Cardiac muscle cell (in vitro differentiated cells and primary cell): ENCODE measurements at regions not wholly inside any gene's neighbourhood (a gene's known extent, or its start where the extent isn't known, plus 50 kb on each side); places are given as distances from the start of the nearest gene placed in this dataset.
A peak's percentile ranks its signal among the peaks of the same experiment; 100 is the strongest.

Experiments
- DNase-seq, 2 donors: peaks; one replicate each; pipeline versions ENCODE4 v3.0.0 to v3.0.0-alpha.2; 2010 to 2017; ENCODE audit warnings: low read depth in 1 of 2, low spot score in 1 of 2
- H3K27ac ChIP-seq: fragments of 200-600 bp; sonication (generic); 2 replicates; pipeline ENCODE4 v1.5.1; 2016
- H3K27me3 ChIP-seq: fragments of 200-600 bp; sonication (generic); 2 replicates; pipeline ENCODE4 v1.6.0; 2016; ENCODE audit warnings: control low read depth
- H3K36me3 ChIP-seq: fragments of 200-600 bp; sonication (generic); 2 replicates; pipeline ENCODE4 v1.5.1; 2016; ENCODE audit warnings: control low read depth
- H3K4me1 ChIP-seq: fragments of 200-600 bp; sonication (generic); 2 replicates; pipeline ENCODE4 v1.8.1; 2017; ENCODE audit warnings: low read depth, mild to moderate bottlenecking, mixed run types
- H3K4me3 ChIP-seq: fragments of 200-600 bp; sonication (generic); 2 replicates; pipeline ENCODE4 v1.5.1; 2016; ENCODE audit warnings: mild to moderate bottlenecking
- H3K9me3 ChIP-seq: fragments of 200-600 bp; sonication (generic); 2 replicates; pipeline ENCODE4 v1.5.1; 2017; ENCODE audit warnings: low read depth, mild to moderate bottlenecking, control low read depth
- CTCF ChIP-seq: IDR thresholded peaks from 2 replicates; pipeline ENCODE4 v1.5.1; 2012; ENCODE audit warnings: low read depth, mild to moderate bottlenecking, low read length

- Histone ChIP-seq H3K27me3 (no peaks in the 10 kb centered on the region), H3K27ac (no peak overlapping the region), H3K4me3 (no peak overlapping the region), H3K36me3 (no peaks in the 10 kb centered on the region), H3K4me1 (peaks cover 24% of the 10 kb centered on the region), H3K9me3 (no peaks in the 10 kb centered on the region)
- no peak for DNase-seq
- no peak for TF ChIP-seq CTCF
Measured at GRCh38 chr1:91575909-91576519, 75.4 kb downstream of the CDC7 start.

DNA sequence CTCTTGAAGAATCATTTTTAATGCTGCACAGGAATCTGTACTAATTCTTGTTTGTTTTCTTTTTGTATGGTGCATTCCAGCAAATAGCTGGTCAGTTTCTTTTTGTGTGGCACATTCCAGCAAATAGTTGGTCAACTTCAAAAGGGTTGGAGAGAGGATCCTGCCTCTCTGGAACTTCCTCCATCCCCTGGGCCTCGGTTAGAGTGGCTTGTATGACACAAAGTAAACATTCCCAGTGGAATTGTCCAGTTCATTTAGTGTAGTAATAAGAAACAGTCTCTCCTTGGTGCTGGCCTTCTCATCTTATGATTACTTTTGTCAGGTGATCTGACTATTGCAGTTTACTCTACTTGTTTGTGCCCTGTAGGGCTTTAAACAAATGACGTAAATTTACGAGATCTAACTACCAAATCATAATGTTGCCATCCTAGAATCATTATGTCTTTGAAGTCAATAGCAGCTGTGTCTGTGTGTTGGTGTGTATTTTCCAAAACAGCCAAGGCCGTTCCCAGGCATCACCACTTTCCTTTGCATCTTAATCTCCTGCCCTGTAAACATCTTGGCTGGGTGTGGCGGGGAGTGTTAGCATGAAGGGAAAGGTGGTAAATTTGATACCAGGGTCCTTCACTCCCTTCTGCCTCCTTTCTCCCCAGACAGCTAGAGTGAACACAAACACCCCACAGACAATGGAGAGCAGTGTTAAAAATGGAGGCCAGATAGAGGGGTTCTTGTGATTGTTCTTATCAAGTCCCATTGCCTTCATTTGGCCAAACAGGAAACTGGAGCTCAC is 77.9 kb downstream of the CDC7 start:
- Histone ChIP-seq H3K4me1 (peaks cover 27% of the 10 kb centered on the region), H3K27me3 (no peaks in the 10 kb centered on the region), H3K27ac (no peak overlapping the region), H3K4me3 (no peak overlapping the region), H3K36me3 (no peaks in the 10 kb centered on the region), H3K9me3 (no peaks in the 10 kb centered on the region)
- DNase-seq: no peak
- TF ChIP-seq CTCF: no peak

DNA sequence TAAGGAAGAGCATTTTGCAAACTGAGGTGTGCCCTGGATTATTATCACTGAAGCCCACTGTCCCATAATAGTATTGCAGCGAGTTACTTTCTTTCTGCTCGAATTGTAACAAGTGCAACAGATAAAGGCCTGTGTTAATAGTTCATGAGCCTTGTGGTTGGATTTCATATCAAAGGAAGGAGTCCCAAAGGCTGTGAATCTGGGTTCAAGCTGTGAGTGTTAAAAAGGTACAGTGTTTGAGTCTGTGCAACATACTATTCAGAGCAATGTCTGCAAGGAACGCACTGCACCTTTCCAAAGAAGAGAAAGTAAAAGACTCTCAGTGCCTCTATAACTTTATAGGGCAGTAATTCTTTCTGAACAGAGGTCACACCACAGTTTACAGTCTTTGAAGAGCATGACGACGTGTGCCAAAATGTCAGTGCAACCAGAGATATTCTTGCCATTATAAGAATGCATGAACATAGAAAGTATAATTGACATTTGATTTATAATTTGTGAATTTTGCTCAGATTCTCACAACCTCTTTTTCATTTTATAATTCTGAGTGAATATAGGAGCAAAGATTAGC is 79.1 kb downstream of the CDC7 start:
- Histone ChIP-seq H3K9me3 (no peaks in the 10 kb centered on the region), H3K27ac (no peak overlapping the region), H3K27me3 (no peaks in the 10 kb centered on the region), H3K4me1 (peaks cover 29% of the 10 kb centered on the region), H3K36me3 (no peaks in the 10 kb centered on the region), H3K4me3 (no peak overlapping the region)
- no peak for TF ChIP-seq CTCF
- DNase-seq: no peak

GRCh38 chr1:91582431-91582921 is 81.8 kb downstream of the CDC7 start:
- no peaks in the 10 kb centered on the region for H3K36me3 ChIP-seq
- peak in 1 of 2 donors; percentile 78 for DNase-seq
- H3K9me3 ChIP-seq: no peaks in the 10 kb centered on the region
- no peak for TF ChIP-seq CTCF
- peaks cover 20% of the 10 kb centered on the region for H3K4me1 ChIP-seq
- H3K27ac ChIP-seq: no peak overlapping the region
- H3K4me3 ChIP-seq: no peak overlapping the region
- no peaks in the 10 kb centered on the region for H3K27me3 ChIP-seq

DNA sequence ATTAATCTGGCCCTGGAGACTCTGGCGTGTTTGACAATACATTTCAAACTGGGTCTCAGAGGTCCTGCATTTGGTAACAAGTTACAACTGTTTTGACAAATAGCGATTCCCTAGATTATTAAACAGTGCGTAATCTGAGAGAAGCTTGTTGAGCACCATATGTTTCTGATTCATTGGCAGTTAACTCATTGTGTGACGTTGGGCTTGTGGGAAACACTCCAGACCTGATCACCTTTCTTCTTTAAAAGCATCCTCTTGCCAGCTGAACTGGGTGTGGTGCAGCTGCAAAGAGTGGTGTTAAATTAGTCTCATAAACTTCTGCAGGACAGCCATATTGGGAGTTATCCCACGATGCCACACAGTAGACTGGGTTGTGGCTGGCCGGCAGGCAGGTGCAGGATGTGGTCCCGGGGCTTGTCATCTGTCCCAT is 82.7 kb downstream of the CDC7 start:
- Histone ChIP-seq H3K4me1 (peaks cover 19% of the 10 kb centered on the region), H3K9me3 (no peaks in the 10 kb centered on the region), H3K36me3 (no peaks in the 10 kb centered on the region), H3K27me3 (no peaks in the 10 kb centered on the region), H3K4me3 (no peak overlapping the region), H3K27ac (no peak overlapping the region)
- no peak for TF ChIP-seq CTCF
- DNase-seq: no peak
